ENCODE measurements at regions not wholly inside any gene's neighbourhood (a gene's known extent, or its start where the extent isn't known, plus 50 kb on each side); places are given as distances from the start of the nearest gene placed in this dataset.

- TF ChIP-seq GATA3 (IDR thresholded peaks at IDR 0.05; ENCODE audit: borderline replicate concordance) (no peak), RNF2 (IDR thresholded peaks at IDR 0.05; ENCODE audit: borderline replicate concordance, low read depth) (no peak), RAD21 (conservative IDR thresholded peaks at IDR 0.05 in 1 of 2, IDR thresholded peaks at IDR 0.05 in 1 of 2) (no peak), JUNB (IDR thresholded peaks at IDR 0.05) (no peak), REST (IDR thresholded peaks at IDR 0.05) (no peak), ATOH8 (CRISPR knock-in tag; IDR thresholded peaks at IDR 0.05; ENCODE audit: low read depth) (no peak), USF2 (IDR thresholded peaks at IDR 0.05) (no peak), CTCF (IDR thresholded peaks at IDR 0.05) (no peak), FOSB (CRISPR knock-in tag; IDR thresholded peaks at IDR 0.05) (no peak), HEYL (CRISPR knock-in tag; IDR thresholded peaks at IDR 0.05) (no peak), HDAC2 (IDR thresholded peaks at IDR 0.05) (no peak), CBX2 (IDR thresholded peaks at IDR 0.05; ENCODE audit: borderline replicate concordance, low read depth) (no peak), CHD4 (IDR thresholded peaks at IDR 0.05; ENCODE audit: borderline replicate concordance) (no peak), TFCP2L1 (CRISPR knock-in tag; IDR thresholded peaks at IDR 0.05) (no peak), ZNF302 (CRISPR knock-in tag; IDR thresholded peaks at IDR 0.05) (no peak), CBX8 (IDR thresholded peaks at IDR 0.05) (no peak), RFX5 (IDR thresholded peaks at IDR 0.05) (no peak)
- DNase-seq (ENCODE audit: low read depth in 1 of 2, low spot score in 1 of 2) (no peak), ATAC-seq (no peak), FAIRE-seq (no peak)
- Histone ChIP-seq H3K4me1 (no peaks in the 10 kb centered on the region), H3K4me3 (no peak overlapping the region), H3K27ac (no peak overlapping the region), H3K4me2 (no peak overlapping the region), H3K9me3 (no peaks in the 10 kb centered on the region)
- ChIA-PET POLR2A (no interaction called here), CTCF (no interaction called here)
- WGBS (ENCODE audit: missing lambda C conversion rate) = 1% methylated on average over 2 of the region's 2 CpGs
These were observed 395.3 kb downstream of the OSTF1 start for GRCh38 chr9:75483636-75484035.

- POLR2A ChIA-PET = no interaction called here
These were observed 399.8 kb downstream of the OSTF1 start for GRCh38 chr9:75487856-75488718.

More at GRCh38 chr9:75487856-75488718, 399.8 kb downstream of the OSTF1 start:
- FAIRE-seq (no peak), ATAC-seq (no peak), DNase-seq (ENCODE audit: low read depth in 1 of 2, low spot score in 1 of 2) (no peak)
- H3K27ac ChIP-seq = no peak overlapping the region
- CTCF ChIA-PET = interaction anchor here (0.6 kb wide), 1 partner anchor 1132 kb away, joined by 3 read pairs; no protein-coding TSS in a partner anchor
- H3K4me1 ChIP-seq = no peaks in the 10 kb centered on the region
- no peak overlapping the region for H3K4me2 ChIP-seq
- TF ChIP-seq ESRRA (IDR thresholded peaks at IDR 0.05; ENCODE audit: borderline replicate concordance, low read length) = no peak
- no peak for TF ChIP-seq POLR2A (IDR thresholded peaks at IDR 0.05; ENCODE audit: low read length)
- TF ChIP-seq PBX3 (IDR thresholded peaks at IDR 0.05) = no peak
- TF ChIP-seq SMC3 (IDR thresholded peaks at IDR 0.05) = no peak
- no peak for TF ChIP-seq RARB (CRISPR knock-in tag; IDR thresholded peaks at IDR 0.05)
- no peak for TF ChIP-seq CHD2 (IDR thresholded peaks at IDR 0.05; ENCODE audit: low read length, partially characterized antibody)
- no peak for TF ChIP-seq MAFK (IDR thresholded peaks at IDR 0.05; ENCODE audit: partially characterized antibody)
- TF ChIP-seq ZC3H11A (IDR thresholded peaks at IDR 0.05) = no peak
- no peak for TF ChIP-seq HEYL (CRISPR knock-in tag; IDR thresholded peaks at IDR 0.05)
- no peak for TF ChIP-seq USF2 (IDR thresholded peaks at IDR 0.05)
- TF ChIP-seq CHD4 (IDR thresholded peaks at IDR 0.05; ENCODE audit: borderline replicate concordance) = no peak
- TF ChIP-seq ZFP36 (IDR thresholded peaks at IDR 0.05; ENCODE audit: borderline replicate concordance, partially characterized antibody) = no peak
- no peak for TF ChIP-seq FOXS1 (CRISPR knock-in tag; IDR thresholded peaks at IDR 0.05)
- no peak for TF ChIP-seq RCOR1 (IDR thresholded peaks at IDR 0.05; ENCODE audit: low read depth, low read length)
- WGBS (ENCODE audit: missing lambda C conversion rate) = 0% methylated on average over 2 of the region's 5 CpGs
- no peak overlapping the region for H3K4me3 ChIP-seq
- no peaks in the 10 kb centered on the region for H3K9me3 ChIP-seq
